ENCODE measurements at regions not wholly inside any gene's neighbourhood (a gene's known extent, or its start where the extent isn't known, plus 50 kb on each side); places are given as distances from the start of the nearest gene placed in this dataset.

DNA sequence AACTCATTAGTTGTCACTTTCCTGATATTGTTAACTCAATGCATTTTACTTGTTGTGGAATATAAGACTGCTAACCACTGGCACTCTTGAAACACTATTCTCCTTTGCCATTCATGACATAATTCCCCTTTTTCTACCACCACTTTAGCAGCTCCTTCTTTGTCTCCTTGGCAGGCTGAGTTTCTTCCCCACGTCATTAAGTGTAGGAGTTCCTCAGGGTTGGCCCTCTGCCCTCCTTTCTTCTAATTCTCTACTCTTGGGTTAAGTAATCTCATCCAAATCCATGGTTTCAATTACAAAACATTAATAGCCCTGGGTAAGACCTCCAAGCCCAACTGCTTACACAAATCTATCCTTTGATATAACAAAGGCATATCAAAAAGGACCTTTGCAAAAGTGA, 175.1 kb downstream of the HGF start:
- Histone ChIP-seq H3K4me2 (ENCODE audit: extremely low read depth, insufficient read depth, low read length) (no peak overlapping the region), H3K27ac (ENCODE audit: insufficient read depth, low read length) (no peak overlapping the region), H3K4me1 (ENCODE audit: control insufficient read depth, extremely low read depth, insufficient read depth, low read length) (peaks cover 4% of the 10 kb centered on the region), H4K20me1 (ENCODE audit: control insufficient read depth, extremely low read depth, insufficient read depth, low read length) (no peaks in the 10 kb centered on the region), H3K36me3 (ENCODE audit: control insufficient read depth, insufficient read depth, low read length) (no peaks in the 10 kb centered on the region), H3K9me3 (ENCODE audit: control insufficient read depth, insufficient read depth, low read depth, low read length) (no peaks in the 10 kb centered on the region), H3K4me3 (replicated peaks in 1 of 4; ENCODE audit: control extremely low read depth in 1 of 4, insufficient read depth in 1 of 4, low read depth in 3 of 4, low read length in 4 of 4) (no peak overlapping the region), H3K9ac (ENCODE audit: insufficient read depth, low read length) (no peak overlapping the region), H3K79me2 (ENCODE audit: control insufficient read depth, insufficient read depth, low read length) (no peaks in the 10 kb centered on the region), H3K27me3 (ENCODE audit: control insufficient read depth, insufficient read depth, low read length) (no peaks in the 10 kb centered on the region), H2AFZ (ENCODE audit: low read length) (no peak overlapping the region)
- no peak for TF ChIP-seq EZH2 (IDR thresholded peaks at IDR 0.05; ENCODE audit: low read length, missing control alignments)
- TF ChIP-seq, protein P1, sequence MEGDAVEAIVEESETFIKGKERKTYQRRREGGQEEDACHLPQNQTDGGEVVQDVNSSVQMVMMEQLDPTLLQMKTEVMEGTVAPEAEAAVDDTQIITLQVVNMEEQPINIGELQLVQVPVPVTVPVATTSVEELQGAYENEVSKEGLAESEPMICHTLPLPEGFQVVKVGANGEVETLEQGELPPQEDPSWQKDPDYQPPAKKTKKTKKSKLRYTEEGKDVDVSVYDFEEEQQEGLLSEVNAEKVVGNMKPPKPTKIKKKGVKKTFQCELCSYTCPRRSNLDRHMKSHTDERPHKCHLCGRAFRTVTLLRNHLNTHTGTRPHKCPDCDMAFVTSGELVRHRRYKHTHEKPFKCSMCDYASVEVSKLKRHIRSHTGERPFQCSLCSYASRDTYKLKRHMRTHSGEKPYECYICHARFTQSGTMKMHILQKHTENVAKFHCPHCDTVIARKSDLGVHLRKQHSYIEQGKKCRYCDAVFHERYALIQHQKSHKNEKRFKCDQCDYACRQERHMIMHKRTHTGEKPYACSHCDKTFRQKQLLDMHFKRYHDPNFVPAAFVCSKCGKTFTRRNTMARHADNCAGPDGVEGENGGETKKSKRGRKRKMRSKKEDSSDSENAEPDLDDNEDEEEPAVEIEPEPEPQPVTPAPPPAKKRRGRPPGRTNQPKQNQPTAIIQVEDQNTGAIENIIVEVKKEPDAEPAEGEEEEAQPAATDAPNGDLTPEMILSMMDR (conservative IDR thresholded peaks at IDR 0.05 in 1 of 2, IDR thresholded peaks at IDR 0.05 in 1 of 2; ENCODE audit: low read depth in 1 of 2, low read length in 2 of 2) = no peak
- peak; percentile 69 to 77 for DNase-seq (ENCODE audit: low read depth in 2 of 2)

GRCh38 chr7:81590131-81590530, 179.7 kb downstream of the HGF start:
- peaks cover 4% of the 10 kb centered on the region for H3K4me1 ChIP-seq (ENCODE audit: control insufficient read depth, extremely low read depth, insufficient read depth, low read length)
- H2AFZ ChIP-seq (ENCODE audit: low read length) = peak overlapping the region; percentile 10
- no peaks in the 10 kb centered on the region for H3K27me3 ChIP-seq (ENCODE audit: control insufficient read depth, insufficient read depth, low read length)
- no peaks in the 10 kb centered on the region for H4K20me1 ChIP-seq (ENCODE audit: control insufficient read depth, extremely low read depth, insufficient read depth, low read length)
- TF ChIP-seq, protein P1 (conservative IDR thresholded peaks at IDR 0.05 in 1 of 2, IDR thresholded peaks at IDR 0.05 in 1 of 2; ENCODE audit: low read depth in 1 of 2, low read length in 2 of 2) = no peak
- no peak for TF ChIP-seq EZH2 (IDR thresholded peaks at IDR 0.05; ENCODE audit: low read length, missing control alignments)
- no peak overlapping the region for H3K4me3 ChIP-seq (replicated peaks in 1 of 4; ENCODE audit: control extremely low read depth in 1 of 4, insufficient read depth in 1 of 4, low read depth in 3 of 4, low read length in 4 of 4)
- no peaks in the 10 kb centered on the region for H3K9me3 ChIP-seq (ENCODE audit: control insufficient read depth, insufficient read depth, low read depth, low read length)
- H3K4me2 ChIP-seq (ENCODE audit: extremely low read depth, insufficient read depth, low read length) = no peak overlapping the region
- no peaks in the 10 kb centered on the region for H3K79me2 ChIP-seq (ENCODE audit: control insufficient read depth, insufficient read depth, low read length)
- no peak overlapping the region for H3K9ac ChIP-seq (ENCODE audit: insufficient read depth, low read length)
- no peak overlapping the region for H3K27ac ChIP-seq (ENCODE audit: insufficient read depth, low read length)
- peak in 1 of 2 donors; percentile 17 for DNase-seq (ENCODE audit: low read depth in 2 of 2)
- H3K36me3 ChIP-seq (ENCODE audit: control insufficient read depth, insufficient read depth, low read length) = no peaks in the 10 kb centered on the region

- Histone ChIP-seq H3K36me3 (ENCODE audit: control insufficient read depth, insufficient read depth, low read length) (no peaks in the 10 kb centered on the region), H3K27me3 (ENCODE audit: control insufficient read depth, insufficient read depth, low read length) (no peaks in the 10 kb centered on the region), H3K27ac (ENCODE audit: insufficient read depth, low read length) (no peak overlapping the region), H3K4me1 (ENCODE audit: control insufficient read depth, extremely low read depth, insufficient read depth, low read length) (peaks cover 4% of the 10 kb centered on the region), H2AFZ (ENCODE audit: low read length) (no peak overlapping the region), H3K79me2 (ENCODE audit: control insufficient read depth, insufficient read depth, low read length) (no peaks in the 10 kb centered on the region), H3K4me2 (ENCODE audit: extremely low read depth, insufficient read depth, low read length) (no peak overlapping the region), H3K9ac (ENCODE audit: insufficient read depth, low read length) (no peak overlapping the region), H3K4me3 (replicated peaks in 1 of 4; ENCODE audit: control extremely low read depth in 1 of 4, insufficient read depth in 1 of 4, low read depth in 3 of 4, low read length in 4 of 4) (no peak overlapping the region), H3K9me3 (ENCODE audit: control insufficient read depth, insufficient read depth, low read depth, low read length) (no peaks in the 10 kb centered on the region), H4K20me1 (ENCODE audit: control insufficient read depth, extremely low read depth, insufficient read depth, low read length) (no peaks in the 10 kb centered on the region)
- TF ChIP-seq EZH2 (IDR thresholded peaks at IDR 0.05; ENCODE audit: low read length, missing control alignments) = no peak
- TF ChIP-seq, protein P1 (conservative IDR thresholded peaks at IDR 0.05 in 1 of 2, IDR thresholded peaks at IDR 0.05 in 1 of 2; ENCODE audit: low read depth in 1 of 2, low read length in 2 of 2) = no peak
- DNase-seq (ENCODE audit: low read depth in 2 of 2) = peak in 1 of 2 donors; percentile 81
Measured at GRCh38 chr7:81584667-81585066, 185.2 kb downstream of the HGF start.

All from fibroblast of lung (primary cell).